BLaER1 treated with 17β-estradiol and CSF1 and Interleukin-3, amounts not matched to agents 10 nM and 100 nM (cell line): ENCODE measurements at regions not wholly inside any gene's neighbourhood (a gene's known extent, or its start where the extent isn't known, plus 50 kb on each side); places are given as distances from the start of the nearest gene placed in this dataset.
A peak's percentile ranks its signal among the peaks of the same experiment; 100 is the strongest.

ENCODE experiments used
- H3K27ac ChIP-seq, 11 experiments: shearing (Covaris generic); formaldehyde crosslinking; 2 replicates each; pipeline ENCODE4 v1.8.1; 2022
- H3K27me3 ChIP-seq, 11 experiments: shearing (Covaris generic); formaldehyde crosslinking; 2 replicates each; pipeline ENCODE4 v1.8.1; 2022
- H3K36me3 ChIP-seq, 11 experiments: shearing (Covaris generic); formaldehyde crosslinking; 2 replicates each; pipeline ENCODE4 v1.8.1; 2022
- H3K4me1 ChIP-seq, 10 experiments: shearing (Covaris generic); formaldehyde crosslinking; 2 replicates each; pipeline ENCODE4 v1.8.1; 2022
- H3K4me2 ChIP-seq, 11 experiments: shearing (Covaris generic); formaldehyde crosslinking; 2 replicates each; pipeline ENCODE4 v1.8.1; 2022
- H3K4me3 ChIP-seq, 10 experiments: shearing (Covaris generic); formaldehyde crosslinking; 2 replicates each; pipeline ENCODE4 v1.8.1; 2022
- H3K9ac ChIP-seq, 11 experiments: shearing (Covaris generic); formaldehyde crosslinking; 2 replicates each; pipeline ENCODE4 v1.8.1; 2022
- H3K9me3 ChIP-seq, 11 experiments: shearing (Covaris generic); formaldehyde crosslinking; replicated peaks in 1 of 11; 2 replicates each; pipeline ENCODE4 v1.8.1; 2022
- H4K20me1 ChIP-seq, 11 experiments: shearing (Covaris generic); formaldehyde crosslinking; 2 replicates each; pipeline ENCODE4 v1.8.1; 2022
- Cebpa-rat ChIP-seq, 11 experiments: shearing (Covaris generic); IDR thresholded peaks; 2 replicates each; pipeline ENCODE4 v1.8.1; 2022

DNA sequence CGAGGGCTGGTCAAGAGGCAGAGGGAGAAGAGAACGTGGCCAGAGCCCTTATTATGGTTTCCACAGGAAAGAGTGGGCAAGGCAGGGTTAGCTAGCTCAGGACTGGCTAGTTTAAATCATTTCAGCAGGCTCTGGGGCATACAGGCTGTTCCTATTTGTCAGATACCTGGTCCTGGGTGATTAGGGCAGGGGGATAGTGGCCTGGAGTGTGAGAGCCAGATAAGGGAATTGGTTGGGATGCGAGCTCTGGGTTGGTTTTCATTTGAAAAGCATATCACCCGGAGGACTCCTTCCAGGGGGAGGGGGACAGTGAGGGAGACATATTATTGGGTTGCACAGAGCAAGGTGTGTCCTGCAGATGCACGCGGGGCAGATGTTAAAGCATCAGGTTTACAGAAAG is 75.3 kb upstream of the CLDN10 start:
- H3K4me1 ChIP-seq: peaks cover 0 to 22% (median 7%) of the 10 kb centered on the region in 10 experiments; a peak in 8 of 20 replicates
- no peak for TF ChIP-seq Cebpa-rat (IDR thresholded peaks at IDR 0.05)
- no peak overlapping the region for H3K27ac ChIP-seq
- H3K9ac ChIP-seq: no peak overlapping the region
- no peaks in the 10 kb centered on the region for H3K27me3 ChIP-seq
- H4K20me1 ChIP-seq: no peaks in the 10 kb centered on the region
- no peak overlapping the region for H3K4me2 ChIP-seq
- no peaks in the 10 kb centered on the region for H3K36me3 ChIP-seq
- no peak overlapping the region for H3K4me3 ChIP-seq
- H3K9me3 ChIP-seq: peaks cover 0 to 7% (median 5%) of the 10 kb centered on the region in 11 experiments; a peak in 4 of 22 replicates

DNA sequence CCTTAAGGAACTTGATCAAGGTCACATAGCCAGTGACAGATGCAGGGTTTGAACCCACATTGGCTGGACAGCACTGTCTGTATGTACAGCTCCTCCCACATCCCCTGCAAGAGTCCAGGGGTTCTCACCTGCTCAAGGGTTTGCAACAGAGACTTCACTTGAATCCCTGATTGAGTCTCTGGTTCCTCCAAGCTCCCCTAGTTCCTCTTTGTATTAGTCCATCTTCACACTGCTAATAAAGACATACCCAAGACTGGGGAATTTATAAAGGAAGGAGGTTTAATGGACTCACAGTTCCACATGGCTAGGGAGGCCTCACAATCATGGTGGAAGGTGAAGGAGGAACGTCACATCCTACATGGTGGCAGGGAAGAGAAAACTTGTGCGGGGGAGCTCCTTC is 72.8 kb upstream of the CLDN10 start:
- peaks cover 0 to 7% (median 5%) of the 10 kb centered on the region in 11 experiments; a peak in 4 of 22 replicates for H3K9me3 ChIP-seq
- H3K27ac ChIP-seq: peak overlapping the region in 1 of 11 experiments; percentile 52; a peak in 2 of 22 replicates
- H3K4me2 ChIP-seq: peak overlapping the region in 6 of 11 experiments; percentile 3 to 60 (median 44); a peak in 11 of 22 replicates

DNA sequence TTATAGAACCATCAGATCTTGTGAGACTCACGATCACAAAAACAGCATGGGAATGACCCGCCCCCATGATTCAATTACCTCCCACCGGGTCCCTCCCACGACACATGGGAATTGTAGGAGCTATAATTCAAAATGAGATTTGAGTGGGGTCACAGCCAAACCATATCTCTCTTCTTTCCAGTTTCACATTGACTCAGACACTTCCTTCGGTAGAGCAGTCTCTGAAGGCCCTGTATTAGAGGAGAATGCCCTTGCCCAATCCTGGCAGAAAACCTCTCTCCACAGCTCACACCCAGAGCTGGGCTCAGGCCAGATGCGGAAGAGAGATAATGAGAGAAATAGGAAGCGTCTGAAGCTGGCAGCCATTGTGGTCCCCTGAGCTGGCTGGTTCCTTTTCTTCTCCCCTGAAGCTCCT is 72.4 kb upstream of the CLDN10 start:
- H3K9me3 ChIP-seq: peaks cover 0 to 7% (median 5%) of the 10 kb centered on the region in 11 experiments; a peak in 4 of 22 replicates
- peak in 2 of 11 experiments; percentile 22 to 39; a peak in 1 of 22 replicates for TF ChIP-seq Cebpa-rat (IDR thresholded peaks at IDR 0.05)
- peak overlapping the region in 4 of 11 experiments; percentile 21 to 52 (median 40); a peak in 6 of 22 replicates for H3K27ac ChIP-seq
- peak overlapping the region in 6 of 11 experiments; percentile 3 to 60 (median 44); a peak in 11 of 22 replicates for H3K4me2 ChIP-seq
- no peak overlapping the region for H3K4me3 ChIP-seq
- H4K20me1 ChIP-seq: no peaks in the 10 kb centered on the region
- no peak overlapping the region for H3K9ac ChIP-seq
- no peaks in the 10 kb centered on the region for H3K36me3 ChIP-seq
- no peaks in the 10 kb centered on the region for H3K27me3 ChIP-seq
- peaks cover 0 to 27% (median 9%) of the 10 kb centered on the region in 10 experiments; a peak in 11 of 20 replicates for H3K4me1 ChIP-seq

More for the DNA sequence above, 72.8 kb upstream of the CLDN10 start:
- no peaks in the 10 kb centered on the region for H3K36me3 ChIP-seq
- peaks cover 0 to 23% (median 7%) of the 10 kb centered on the region in 10 experiments; a peak in 9 of 20 replicates for H3K4me1 ChIP-seq
- TF ChIP-seq Cebpa-rat (IDR thresholded peaks at IDR 0.05): no peak
- H3K9ac ChIP-seq: no peak overlapping the region
- H3K27me3 ChIP-seq: no peaks in the 10 kb centered on the region
- H3K4me3 ChIP-seq: no peak overlapping the region
- H4K20me1 ChIP-seq: no peaks in the 10 kb centered on the region

DNA sequence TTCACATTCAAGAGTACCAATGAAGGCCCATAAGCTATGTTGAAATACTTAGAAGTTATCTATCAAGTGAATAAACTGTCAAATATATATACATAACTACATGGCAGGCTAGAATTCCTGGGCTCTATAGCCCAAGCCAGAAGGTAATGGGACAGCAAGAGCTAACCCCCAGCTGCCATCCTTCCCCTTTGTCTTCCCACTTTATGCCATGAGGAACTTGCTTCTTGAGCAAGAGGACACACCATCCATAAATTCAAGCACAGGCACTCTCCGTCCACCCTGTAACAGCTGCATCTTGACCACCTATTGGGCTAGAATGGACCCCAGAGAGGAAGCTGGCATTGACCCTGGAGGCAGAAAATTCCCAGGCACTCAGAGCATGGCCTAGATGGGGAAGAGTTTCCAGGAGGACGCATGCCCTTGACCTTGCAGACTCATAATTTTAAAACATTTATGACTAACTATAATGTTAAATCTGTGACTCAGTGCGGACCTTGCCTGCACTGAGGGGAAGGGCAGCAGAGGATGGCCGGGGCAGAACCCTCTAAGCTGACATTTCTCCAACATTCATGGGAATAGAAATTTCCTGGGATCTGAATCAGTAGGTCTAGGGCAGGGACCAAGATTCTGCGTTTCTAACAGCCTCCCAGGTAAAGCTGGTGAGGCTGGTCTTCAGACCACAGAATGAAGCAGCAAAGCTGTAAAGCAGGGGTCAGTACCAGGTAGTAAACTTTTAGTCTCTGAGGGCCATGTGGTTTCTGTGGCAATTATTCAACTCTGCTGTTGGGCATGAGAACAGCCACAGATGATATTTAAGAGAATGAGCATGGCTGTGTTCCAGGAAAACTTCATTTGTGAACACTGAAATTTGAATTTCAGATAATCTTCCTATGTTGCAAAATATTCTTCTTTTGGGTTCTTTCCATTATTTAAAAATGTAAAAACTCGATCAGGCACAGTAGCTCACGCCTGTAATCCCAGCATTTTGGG is 71.4 kb upstream of the CLDN10 start:
- no peak for TF ChIP-seq Cebpa-rat (IDR thresholded peaks at IDR 0.05)

DNA sequence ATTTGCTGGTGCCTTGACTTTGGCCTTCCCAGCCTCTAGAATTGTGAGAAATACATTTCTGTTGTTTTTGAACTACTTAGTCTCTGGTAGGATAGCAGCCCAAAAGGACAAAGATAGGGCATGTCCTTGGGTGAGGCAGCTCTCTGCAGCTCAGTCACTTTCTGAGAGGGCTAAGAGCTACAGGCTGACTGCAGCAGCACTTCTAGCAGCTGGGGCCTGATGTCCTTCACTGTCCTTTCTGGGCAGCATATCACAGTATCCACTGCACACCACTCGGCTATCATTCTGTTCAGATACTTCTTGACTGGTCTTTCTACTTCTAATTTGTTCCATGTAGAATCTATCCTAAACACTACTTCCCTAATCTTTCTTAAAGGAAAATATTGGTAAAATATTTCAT is 68.5 kb upstream of the CLDN10 start:
- Histone ChIP-seq H3K4me1 (peaks cover 0 to 33% (median 18%) of the 10 kb centered on the region in 10 experiments; a peak in 15 of 20 replicates), H3K36me3 (no peaks in the 10 kb centered on the region), H3K4me3 (no peak overlapping the region), H3K4me2 (no peak overlapping the region), H4K20me1 (no peaks in the 10 kb centered on the region), H3K9me3 (peaks cover 0 to 2% (median 0%) of the 10 kb centered on the region in 11 experiments; a peak in 1 of 22 replicates), H3K27me3 (no peaks in the 10 kb centered on the region), H3K27ac (no peak overlapping the region), H3K9ac (no peak overlapping the region)
- no peak for TF ChIP-seq Cebpa-rat (IDR thresholded peaks at IDR 0.05)

More for the DNA sequence above, 71.4 kb upstream of the CLDN10 start:
- H3K27me3 ChIP-seq: no peaks in the 10 kb centered on the region
- peaks cover 0 to 33% (median 18%) of the 10 kb centered on the region in 10 experiments; a peak in 15 of 20 replicates for H3K4me1 ChIP-seq
- H4K20me1 ChIP-seq: no peaks in the 10 kb centered on the region
- no peak overlapping the region for H3K9ac ChIP-seq
- H3K36me3 ChIP-seq: no peaks in the 10 kb centered on the region
- H3K4me2 ChIP-seq: peak overlapping the region in 6 of 11 experiments; percentile 3 to 60 (median 44); a peak in 9 of 22 replicates
- peak overlapping the region in 4 of 11 experiments; percentile 21 to 52 (median 40); a peak in 5 of 22 replicates for H3K27ac ChIP-seq
- peaks cover 0 to 7% (median 5%) of the 10 kb centered on the region in 11 experiments; a peak in 4 of 22 replicates for H3K9me3 ChIP-seq
- no peak overlapping the region for H3K4me3 ChIP-seq

- H3K9ac ChIP-seq: no peak overlapping the region
- H3K9me3 ChIP-seq: peaks cover 3 to 9% (median 4%) of the 10 kb centered on the region in 11 experiments; a peak in 12 of 22 replicates
- H3K27me3 ChIP-seq: no peaks in the 10 kb centered on the region
- no peaks in the 10 kb centered on the region for H4K20me1 ChIP-seq
- no peak overlapping the region for H3K4me3 ChIP-seq
- peak overlapping the region in 1 of 11 experiments; percentile 12; a peak in 1 of 22 replicates for H3K27ac ChIP-seq
- no peak for TF ChIP-seq Cebpa-rat (IDR thresholded peaks at IDR 0.05)
- no peaks in the 10 kb centered on the region for H3K36me3 ChIP-seq
- peaks cover 0 to 27% (median 16%) of the 10 kb centered on the region in 10 experiments; a peak in 15 of 20 replicates for H3K4me1 ChIP-seq
- peak overlapping the region in 9 of 11 experiments; percentile 3 to 41 (median 17); a peak in 8 of 22 replicates for H3K4me2 ChIP-seq
These were observed 67.4 kb upstream of the CLDN10 start for GRCh38 chr13:95485045-95485517.

DNA sequence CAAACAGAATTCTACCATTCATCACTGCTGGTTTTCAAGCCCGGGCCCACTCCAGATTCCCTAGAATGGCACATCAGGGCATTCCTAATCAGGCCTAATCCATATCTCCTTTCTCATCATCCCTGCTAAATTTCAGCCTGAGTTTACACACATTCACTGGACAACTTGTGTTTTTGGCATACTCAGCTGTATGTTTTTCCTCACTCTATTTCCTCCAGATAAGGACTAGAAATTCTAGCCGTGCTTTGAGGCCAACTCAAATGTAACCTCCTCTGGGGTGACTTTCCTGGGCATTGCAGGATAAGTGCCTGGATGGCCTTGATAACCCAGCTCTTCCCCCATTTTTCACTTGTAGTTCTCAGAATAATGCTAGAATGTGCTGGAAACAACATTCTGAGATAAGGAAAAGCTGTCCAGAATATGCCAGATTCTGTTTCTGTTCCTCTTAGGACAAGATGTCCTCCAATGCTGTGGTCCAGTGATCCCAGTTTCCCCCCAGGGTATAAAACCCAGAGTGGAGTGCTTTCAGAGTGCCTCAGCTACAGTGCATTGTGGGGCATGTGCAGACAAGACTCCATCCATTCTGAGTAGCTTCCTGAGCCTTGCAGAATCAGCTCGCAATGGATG is 66.9 kb upstream of the CLDN10 start:
- Histone ChIP-seq H3K27ac (peak overlapping the region in 1 of 11 experiments; percentile 12; a peak in 1 of 22 replicates), H3K4me2 (peak overlapping the region in 9 of 11 experiments; percentile 3 to 41 (median 17); a peak in 10 of 22 replicates), H3K4me3 (no peak overlapping the region)

GRCh38 chr13:95492044-95492801 is 60.3 kb upstream of the CLDN10 start:
- Histone ChIP-seq H4K20me1 (no peaks in the 10 kb centered on the region), H3K27me3 (no peaks in the 10 kb centered on the region), H3K4me2 (peak overlapping the region in 6 of 11 experiments; percentile 22 to 48 (median 33); a peak in 9 of 22 replicates), H3K9me3 (peaks cover 16 to 33% (median 24%) of the 10 kb centered on the region in 11 experiments; a peak in 21 of 22 replicates), H3K36me3 (no peaks in the 10 kb centered on the region), H3K9ac (no peak overlapping the region), H3K4me3 (no peak overlapping the region), H3K4me1 (peaks cover 0 to 13% (median 10%) of the 10 kb centered on the region in 10 experiments; a peak in 9 of 20 replicates), H3K27ac (no peak overlapping the region)
- no peak for TF ChIP-seq Cebpa-rat (IDR thresholded peaks at IDR 0.05)

More for the DNA sequence above, 66.9 kb upstream of the CLDN10 start:
- no peaks in the 10 kb centered on the region for H3K36me3 ChIP-seq
- no peak for TF ChIP-seq Cebpa-rat (IDR thresholded peaks at IDR 0.05)
- H3K27me3 ChIP-seq: no peaks in the 10 kb centered on the region
- H3K4me1 ChIP-seq: peaks cover 0 to 21% (median 14%) of the 10 kb centered on the region in 10 experiments; a peak in 15 of 20 replicates
- H4K20me1 ChIP-seq: no peaks in the 10 kb centered on the region
- H3K9ac ChIP-seq: no peak overlapping the region
- peaks cover 5 to 14% (median 9%) of the 10 kb centered on the region in 11 experiments; a peak in 14 of 22 replicates for H3K9me3 ChIP-seq
